T-helper 17 cell (primary cell): ENCODE measurements at regions not wholly inside any gene's neighbourhood (a gene's known extent, or its start where the extent isn't known, plus 50 kb on each side); places are given as distances from the start of the nearest gene placed in this dataset.
"Not testable (repeated sequence)": the region's sequence is repeated elsewhere in the genome, so short reads cannot be mapped to it uniquely, and the experiment has no call there.

Experiments
- ATAC-seq: fragments of 150-1000 bp; cut with Tn5 transposase; 2 replicates; pipeline ENCODE4 v1.10.0; 2021; ENCODE audit warnings: mild to moderate bottlenecking, moderate library complexity
- DNase-seq, 3 donors: peaks; one replicate each; pipeline versions ENCODE4 v3.0.0 to v3.0.0-alpha.2; 2020 to 2021
- H3K9me3 ChIP-seq: one replicate; pipeline ENCODE4 v1.7.0; 2013; ENCODE audit warnings: low read length, mild to moderate bottlenecking; ENCODE audit not compliant: control insufficient read depth, poor library complexity, severe bottlenecking
- H3K27ac Mint-ChIP-seq: one replicate; pipeline ENCODE4 v1.8.0; 2022; ENCODE audit warnings: mild to moderate bottlenecking, moderate library complexity, mixed read lengths
- H3K27me3 Mint-ChIP-seq: one replicate; pipeline ENCODE4 v1.8.0; 2022; ENCODE audit warnings: mixed read lengths
- H3K36me3 Mint-ChIP-seq: one replicate; pipeline ENCODE4 v1.8.0; 2022; ENCODE audit warnings: low read depth, mixed read lengths
- H3K4me1 Mint-ChIP-seq: one replicate; pipeline ENCODE4 v1.8.0; 2022; ENCODE audit warnings: mild to moderate bottlenecking, mixed read lengths
- H3K4me3 Mint-ChIP-seq: one replicate; pipeline ENCODE4 v1.8.0; 2022; ENCODE audit warnings: mild to moderate bottlenecking, moderate library complexity, mixed read lengths

GRCh38 chr1:83318366-83318765 is 680.6 kb downstream of the TTLL7 start:
- no peaks in the 10 kb centered on the region for H3K9me3 ChIP-seq
- no peaks in the 10 kb centered on the region for H3K36me3 Mint-ChIP-seq
- no peak for DNase-seq
- no peak for ATAC-seq
- no peak overlapping the region for H3K27ac Mint-ChIP-seq
- H3K4me3 Mint-ChIP-seq, result no peak overlapping the region
- H3K4me1 Mint-ChIP-seq, result no peaks in the 10 kb centered on the region
- H3K27me3 Mint-ChIP-seq, result no peaks in the 10 kb centered on the region

DNA sequence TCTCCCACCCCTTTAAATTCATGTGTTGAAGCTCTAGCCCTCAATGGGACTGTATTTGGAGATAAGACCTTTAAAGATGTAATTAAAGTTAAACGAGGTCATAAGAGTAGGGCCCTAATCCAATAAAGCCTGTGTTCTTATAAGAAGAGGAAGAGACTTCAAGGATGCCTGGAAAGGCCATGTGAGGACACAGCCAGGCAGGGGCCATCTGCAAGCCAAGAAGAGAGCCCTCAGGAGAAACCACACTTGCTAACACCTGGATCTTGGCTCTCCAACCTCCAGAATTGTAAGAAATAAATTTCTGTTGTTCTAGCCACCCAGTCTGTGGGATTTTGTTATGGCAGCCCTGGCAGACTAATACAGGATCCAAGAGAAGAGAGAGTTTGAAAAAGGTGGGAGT is 683.5 kb downstream of the TTLL7 start:
- H3K27ac Mint-ChIP-seq, H3K36me3 Mint-ChIP-seq, H3K27me3 Mint-ChIP-seq, H3K4me1 Mint-ChIP-seq, H3K9me3 ChIP-seq, ATAC-seq, DNase-seq, H3K4me3 Mint-ChIP-seq: not testable (repeated sequence)

DNA sequence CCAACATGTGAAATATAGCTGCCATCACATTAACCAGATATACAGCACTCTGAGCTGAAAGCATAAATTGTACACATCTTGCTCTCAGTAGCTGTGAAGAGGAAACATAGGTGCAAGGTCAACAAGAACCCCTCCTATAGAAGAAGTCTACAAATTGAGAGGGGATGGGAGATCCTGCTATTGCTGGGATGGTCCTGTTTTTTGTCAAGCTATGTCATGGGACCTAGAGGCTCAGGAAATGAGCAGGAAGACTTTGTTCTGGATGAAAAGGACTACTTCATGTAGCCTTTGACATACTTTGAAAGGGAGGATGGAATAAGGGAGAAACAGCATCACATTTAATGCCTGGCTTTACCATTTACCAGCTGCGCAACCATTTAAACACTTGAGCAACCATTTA is 688.8 kb downstream of the TTLL7 start:
- H3K4me3 Mint-ChIP-seq, H3K4me1 Mint-ChIP-seq, ATAC-seq, H3K36me3 Mint-ChIP-seq, H3K27me3 Mint-ChIP-seq, DNase-seq, H3K27ac Mint-ChIP-seq, H3K9me3 ChIP-seq: not testable (repeated sequence)

- H3K9me3 ChIP-seq, DNase-seq, H3K4me1 Mint-ChIP-seq, H3K36me3 Mint-ChIP-seq, ATAC-seq, H3K4me3 Mint-ChIP-seq, H3K27me3 Mint-ChIP-seq, H3K27ac Mint-ChIP-seq: not testable (repeated sequence)
Observed at GRCh38 chr1:83309035-83309434, 689.9 kb downstream of the TTLL7 start.

DNA sequence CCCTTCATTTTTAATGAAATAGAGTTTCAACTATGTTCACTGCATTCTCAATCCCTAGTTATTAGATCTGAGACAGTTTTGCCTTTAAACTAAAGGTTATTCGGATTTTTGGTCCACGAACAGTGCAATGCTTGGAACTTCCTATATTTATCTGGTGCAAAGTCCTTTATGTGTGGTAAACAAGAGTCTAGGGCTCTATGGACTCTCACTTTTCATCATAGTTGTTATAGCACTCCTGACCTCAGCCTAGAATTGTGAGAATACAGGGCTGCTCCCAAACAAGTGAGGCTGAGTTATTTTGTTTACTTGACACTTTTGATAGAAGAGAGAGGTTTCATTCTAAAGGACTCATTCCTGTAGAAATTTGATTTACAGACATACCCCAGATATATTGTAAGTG is 692.1 kb downstream of the TTLL7 start:
- not testable (repeated sequence) for DNase-seq, H3K4me1 Mint-ChIP-seq, ATAC-seq, H3K4me3 Mint-ChIP-seq, H3K9me3 ChIP-seq, H3K27ac Mint-ChIP-seq, H3K27me3 Mint-ChIP-seq, H3K36me3 Mint-ChIP-seq

GRCh38 chr1:83295594-83295993 is 703.3 kb downstream of the TTLL7 start:
- DNase-seq, ATAC-seq, H3K4me3 Mint-ChIP-seq, H3K27me3 Mint-ChIP-seq, H3K9me3 ChIP-seq, H3K27ac Mint-ChIP-seq, H3K36me3 Mint-ChIP-seq, H3K4me1 Mint-ChIP-seq: not testable (repeated sequence)

DNA sequence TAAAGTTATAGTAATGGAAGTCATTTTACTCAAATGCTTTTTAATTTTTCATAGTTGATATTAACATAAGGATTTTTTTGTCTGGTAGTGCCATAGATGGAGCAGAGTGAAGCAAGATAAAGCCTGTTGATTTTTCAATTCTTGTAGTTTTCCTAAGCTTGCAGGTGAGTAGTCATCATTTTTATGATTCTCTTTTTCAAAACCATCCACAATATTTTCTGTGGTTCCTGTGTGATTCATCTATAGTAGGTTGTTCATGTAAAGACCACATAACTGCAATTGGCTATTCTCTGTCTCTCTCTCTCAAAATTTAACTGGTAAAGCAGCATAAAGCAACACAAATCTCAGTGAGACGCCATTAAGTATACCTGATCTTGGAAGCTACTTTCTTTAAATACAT is 711.5 kb downstream of the TTLL7 start:
- not testable (repeated sequence) for DNase-seq, H3K4me1 Mint-ChIP-seq, H3K4me3 Mint-ChIP-seq, ATAC-seq, H3K27ac Mint-ChIP-seq, H3K36me3 Mint-ChIP-seq, H3K9me3 ChIP-seq, H3K27me3 Mint-ChIP-seq

GRCh38 chr1:83274656-83275055 is 724.3 kb downstream of the TTLL7 start:
- H3K4me3 Mint-ChIP-seq, H3K36me3 Mint-ChIP-seq, H3K27me3 Mint-ChIP-seq, H3K27ac Mint-ChIP-seq, DNase-seq, H3K4me1 Mint-ChIP-seq, H3K9me3 ChIP-seq, ATAC-seq: not testable (repeated sequence)

GRCh38 chr1:83272484-83272883 is 726.4 kb downstream of the TTLL7 start:
- ATAC-seq, H3K36me3 Mint-ChIP-seq, H3K9me3 ChIP-seq, DNase-seq, H3K4me1 Mint-ChIP-seq, H3K4me3 Mint-ChIP-seq, H3K27ac Mint-ChIP-seq, H3K27me3 Mint-ChIP-seq: not testable (repeated sequence)

- not testable (repeated sequence) for ATAC-seq, H3K27ac Mint-ChIP-seq, H3K36me3 Mint-ChIP-seq, H3K9me3 ChIP-seq, DNase-seq, H3K4me3 Mint-ChIP-seq, H3K4me1 Mint-ChIP-seq, H3K27me3 Mint-ChIP-seq
Observed at GRCh38 chr1:83271834-83272233, 727.1 kb downstream of the TTLL7 start.

- not testable (repeated sequence) for H3K36me3 Mint-ChIP-seq, DNase-seq, H3K4me3 Mint-ChIP-seq, H3K4me1 Mint-ChIP-seq, H3K27me3 Mint-ChIP-seq, H3K27ac Mint-ChIP-seq, H3K9me3 ChIP-seq
- ATAC-seq, result peak; percentile 33
Observed at GRCh38 chr1:83270801-83271200, 728.1 kb downstream of the TTLL7 start.

DNA sequence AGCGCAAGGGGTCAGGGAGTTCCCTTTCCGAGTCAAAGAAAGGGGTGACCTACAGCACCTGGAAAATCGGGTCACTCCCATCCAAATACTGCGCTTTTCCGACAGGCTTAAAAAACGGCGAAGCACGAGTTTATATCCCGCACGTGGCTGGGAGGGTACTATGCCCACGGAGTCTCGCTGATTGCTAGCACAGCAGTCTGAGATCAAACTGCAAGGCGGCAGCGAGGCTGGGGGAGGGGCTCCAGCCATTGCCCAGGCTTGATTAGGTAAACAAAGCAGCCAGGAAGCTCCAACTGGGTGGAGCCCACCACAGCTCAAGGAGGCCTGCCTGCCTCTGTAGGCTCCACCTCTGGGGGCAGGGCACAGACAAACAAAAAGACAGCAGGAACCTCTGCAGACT is 735.1 kb downstream of the TTLL7 start:
- not testable (repeated sequence) for H3K27me3 Mint-ChIP-seq, ATAC-seq, H3K36me3 Mint-ChIP-seq, H3K4me3 Mint-ChIP-seq, DNase-seq, H3K27ac Mint-ChIP-seq, H3K9me3 ChIP-seq, H3K4me1 Mint-ChIP-seq

DNA sequence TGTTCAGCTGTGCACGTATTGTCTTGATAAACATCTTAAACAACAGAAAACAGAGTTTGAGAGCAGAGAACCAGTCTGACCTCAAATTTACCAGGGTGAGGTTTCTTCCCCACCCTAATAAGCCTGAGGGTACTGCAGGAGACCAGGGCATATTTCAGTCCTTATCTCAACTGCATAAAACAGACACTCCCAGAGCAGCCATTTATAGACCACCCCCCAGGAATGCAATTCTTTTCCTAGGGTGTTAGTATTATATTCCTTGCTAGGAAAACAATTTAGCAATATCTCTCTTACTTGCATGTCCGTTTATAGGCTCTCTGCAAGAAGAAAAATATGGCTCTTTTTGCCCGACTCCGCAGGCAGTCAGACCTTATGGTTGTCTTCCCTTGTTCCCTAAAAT is 747.2 kb downstream of the TTLL7 start:
- not testable (repeated sequence) for H3K36me3 Mint-ChIP-seq, H3K27me3 Mint-ChIP-seq, H3K4me3 Mint-ChIP-seq, DNase-seq, H3K27ac Mint-ChIP-seq, H3K4me1 Mint-ChIP-seq, H3K9me3 ChIP-seq, ATAC-seq

- DNase-seq, H3K9me3 ChIP-seq, ATAC-seq, H3K4me3 Mint-ChIP-seq, H3K4me1 Mint-ChIP-seq, H3K27me3 Mint-ChIP-seq, H3K36me3 Mint-ChIP-seq, H3K27ac Mint-ChIP-seq: not testable (repeated sequence)
Observed at GRCh38 chr1:83246780-83247179, 752.2 kb downstream of the TTLL7 start.

- not testable (repeated sequence) for H3K4me3 Mint-ChIP-seq, H3K4me1 Mint-ChIP-seq, ATAC-seq, H3K36me3 Mint-ChIP-seq, H3K9me3 ChIP-seq, DNase-seq, H3K27ac Mint-ChIP-seq, H3K27me3 Mint-ChIP-seq
Observed at GRCh38 chr1:83244832-83245231, 754.1 kb downstream of the TTLL7 start.
